HCT116 (cell line): ENCODE measurements at regions not wholly inside any gene's neighbourhood (a gene's known extent, or its start where the extent isn't known, plus 50 kb on each side); places are given as distances from the start of the nearest gene placed in this dataset.

Experiments used
- ATAC-seq: fragments of 200-7000 bp; cut with Tn5 transposase; 2 replicates; pipeline ENCODE4 v1.9.1; 2020; ENCODE audit warnings: mild to moderate bottlenecking, moderate library complexity
- BruUV-seq: library from RNA; stranded (reverse); fragments of 400-500 nt; replicated peaks from 2 replicates; lab custom pipeline; 2021; lab: Mats Ljungman, UMichigan
- CTCF ChIA-PET: fragments of 300-600 bp; sonication (Branson Sonifier 250); formaldehyde crosslinking; loops from one replicate; lab custom pipeline; 2021; ENCODE audit warnings: antibody characterized with exemption; lab: Charles Lee
- POLR2A ChIA-PET: fragments of 300-600, 350-600 bp; sonication (Branson Sonifier 250); formaldehyde crosslinking; loops from one replicate; lab custom pipeline; 2021; ENCODE audit warnings: antibody characterized with exemption; lab: Charles Lee
- RAD21 ChIA-PET, 2 experiments: fragments of 300-600 bp; sonication (Branson Sonifier 250); formaldehyde crosslinking; loops; one replicate each; lab custom pipeline; 2023; ENCODE audit warnings: low total read pairs in 2 of 2; ENCODE audit not compliant: uncharacterized antibody in 2 of 2, unreplicated experiment in 2 of 2, low non-redundant PET in 1 of 2; lab: Charles Lee
- DNase-seq: peaks from one replicate; pipeline ENCODE4 v3.0.0-alpha.2; 2010; ENCODE audit warnings: low read depth, low spot score
- H2AFZ ChIP-seq: fragments of 200-600 bp; shearing (Covaris generic), sonication (generic); 2 replicates; pipeline ENCODE4 v1.6.1; 2017; ENCODE audit warnings: low read depth, mixed run types, mixed read lengths, antibody characterized with exemption, low read length; ENCODE audit not compliant: poor library complexity, severe bottlenecking
- H3K27ac ChIP-seq: 2 replicates; pipeline ENCODE4 v1.5.1; 2012; ENCODE audit warnings: low read depth, low read length
- H3K27me3 ChIP-seq: fragments of 200-600 bp; sonication (generic); 2 replicates; pipeline ENCODE4 v1.6.1; 2016; ENCODE audit warnings: mixed run types, low read length, mixed read lengths; ENCODE audit not compliant: insufficient read depth
- H3K36me3 ChIP-seq, 2 experiments: fragments of 200-500 bp in 1 of 2; fragments of 200-600 bp in 1 of 2; sonication (Bioruptor generic) in 1 of 2; sonication (generic) in 1 of 2; 2 replicates each; pipeline versions ENCODE4 v1.5.1 to v1.6.1; 2014 to 2016; ENCODE audit warnings: low read length in 2 of 2, inconsistent platforms in 1 of 2, mixed read lengths in 1 of 2, mixed run types in 1 of 2; ENCODE audit not compliant: insufficient read depth in 2 of 2, control insufficient read depth in 1 of 2
- H3K4me1 ChIP-seq, 2 experiments: fragments of 200-600 bp in 1 of 2; sonication (generic) in 1 of 2; 2 replicates each; pipeline versions ENCODE4 v1.5.1 to v1.6.1; 2012 to 2017; ENCODE audit warnings: low read length in 2 of 2, inconsistent platforms in 1 of 2, mild to moderate bottlenecking in 1 of 2, mixed read lengths in 1 of 2, mixed run types in 1 of 2, moderate library complexity in 1 of 2; ENCODE audit not compliant: insufficient read depth in 2 of 2, control insufficient read depth in 1 of 2
- H3K4me2 ChIP-seq: fragments of 200-600 bp; sonication (generic); 2 replicates; pipeline ENCODE4 v1.6.1; 2017; ENCODE audit warnings: mixed run types, low read length, mixed read lengths
- H3K4me3 ChIP-seq, 2 experiments: fragments of 200-600 bp in 1 of 2; sonication (generic) in 1 of 2; replicated peaks in 1 of 2; 2 replicates each; pipeline ENCODE4 v1.5.1; 2011 to 2016; ENCODE audit warnings: low read length in 2 of 2, control low read depth in 1 of 2, low read depth in 1 of 2, mild to moderate bottlenecking in 1 of 2, mixed read lengths in 1 of 2, mixed run types in 1 of 2
- H3K79me2 ChIP-seq: fragments of 200-600 bp; sonication (generic); 2 replicates; pipeline ENCODE4 v1.6.1; 2017; ENCODE audit warnings: mild to moderate bottlenecking, mixed run types, low read length, moderate library complexity, mixed read lengths; ENCODE audit not compliant: insufficient read depth
- H3K9ac ChIP-seq: fragments of 200-600 bp; sonication (generic); 2 replicates; pipeline ENCODE4 v1.6.1; 2016; ENCODE audit warnings: low read length, mixed read lengths
- H3K9me2 ChIP-seq: fragments of 200-600 bp; sonication (generic), shearing (Covaris generic); 2 replicates; pipeline ENCODE4 v1.6.1; 2017; ENCODE audit warnings: mixed run types, mild to moderate bottlenecking, moderate library complexity; ENCODE audit not compliant: insufficient read depth
- H3K9me3 ChIP-seq, 2 experiments: fragments of 200-500 bp in 1 of 2; fragments of 200-600 bp in 1 of 2; sonication (Bioruptor generic) in 1 of 2; sonication (generic) in 1 of 2; 2 replicates each; pipeline ENCODE4 v1.6.1; 2014 to 2017; ENCODE audit warnings: low read length in 2 of 2, mixed read lengths in 2 of 2, inconsistent platforms in 1 of 2, low read depth in 1 of 2, mild to moderate bottlenecking in 1 of 2, mixed run types in 1 of 2, moderate library complexity in 1 of 2; ENCODE audit not compliant: control insufficient read depth in 1 of 2, insufficient read depth in 1 of 2
- H4K20me1 ChIP-seq: fragments of 200-600 bp; sonication (generic), shearing (Covaris generic); 2 replicates; pipeline ENCODE4 v1.6.1; 2017; ENCODE audit warnings: mixed run types, mild to moderate bottlenecking, moderate library complexity; ENCODE audit not compliant: insufficient read depth
- CBX3 ChIP-seq: IDR thresholded peaks from 2 replicates; pipeline ENCODE4 v1.6.1; 2012; ENCODE audit warnings: low read depth
- CEBPB ChIP-seq: IDR thresholded peaks from 2 replicates; pipeline ENCODE4 v1.6.1; 2012; ENCODE audit warnings: low read depth
- EZH2 ChIP-seq: fragments of 200-600 bp; sonication (generic); IDR thresholded peaks from 2 replicates; pipeline ENCODE4 v1.6.1; 2017; ENCODE audit warnings: antibody characterized with exemption, mixed run types
- EZH2phosphoT487 ChIP-seq: fragments of 200-600 bp; IDR thresholded peaks from 2 replicates; pipeline ENCODE4 v1.6.1; 2018; ENCODE audit warnings: antibody characterized with exemption, borderline replicate concordance
- FOSL1 ChIP-seq: IDR thresholded peaks from 2 replicates; pipeline ENCODE4 v1.6.1; 2012; ENCODE audit warnings: low read depth
- JUND ChIP-seq: IDR thresholded peaks from 2 replicates; pipeline ENCODE4 v1.6.1; 2012
- MAX ChIP-seq: IDR thresholded peaks from 2 replicates; pipeline ENCODE4 v1.6.1; 2012
- POLR2A ChIP-seq: IDR thresholded peaks from 2 replicates; pipeline ENCODE4 v1.7.0; 2011; ENCODE audit warnings: borderline replicate concordance; ENCODE audit not compliant: insufficient read depth, insufficient read length; ENCODE audit errors: extremely low read depth
- RAD21 ChIP-seq: IDR thresholded peaks from 2 replicates; pipeline ENCODE4 v1.6.1; 2012; ENCODE audit warnings: low read depth, mild to moderate bottlenecking
- SIN3A ChIP-seq: IDR thresholded peaks from 2 replicates; pipeline ENCODE4 v1.6.1; 2012; ENCODE audit warnings: low read depth
- SRF ChIP-seq: IDR thresholded peaks from 2 replicates; pipeline ENCODE4 v1.6.1; 2012; ENCODE audit warnings: low read depth
- YY1 ChIP-seq: IDR thresholded peaks from 2 replicates; pipeline ENCODE4 v1.6.1; 2011; ENCODE audit warnings: low read length, low read depth, moderate library complexity, mild to moderate bottlenecking; ENCODE audit not compliant: insufficient replicate concordance; ENCODE audit errors: extremely low read depth
- ZBTB33 ChIP-seq: IDR thresholded peaks from 2 replicates; pipeline ENCODE4 v1.6.1; 2011; ENCODE audit warnings: mild to moderate bottlenecking, low read length, moderate library complexity; ENCODE audit not compliant: insufficient replicate concordance; ENCODE audit errors: extremely low read depth
- ZFX ChIP-seq: fragments of 450-650 bp; IDR thresholded peaks from 2 replicates; pipeline ENCODE4 v1.6.1; 2017
- ZNF274 ChIP-seq: fragments of 200-500 bp; sonication (Bioruptor generic); IDR thresholded peaks from 2 replicates; pipeline ENCODE4 v1.6.1; 2014; ENCODE audit warnings: mild to moderate bottlenecking, low read depth, low read length, inconsistent platforms
- intact Hi-C: fragments of 100-400 bp; cut with micrococcal nuclease; formaldehyde crosslinking; loops from 2 replicates; pipeline ENCODE4 v1.10.0; 2022
- TF ChIP-seq, protein P1 (sequence below): IDR thresholded peaks from 2 replicates; pipeline ENCODE4 v1.6.1; 2012; ENCODE audit warnings: low read depth

- no peak overlapping the region for H2AFZ ChIP-seq
- DNase-seq = no peak
- RAD21 ChIA-PET = no interaction called here
- no peaks in the 10 kb centered on the region for H3K36me3 ChIP-seq
- H3K27me3 ChIP-seq = no peaks in the 10 kb centered on the region
- intact Hi-C loops = no loop called here
- H3K9me3 ChIP-seq = no peaks in the 10 kb centered on the region
- H3K4me1 ChIP-seq = no peaks in the 10 kb centered on the region
- TF ChIP-seq ZNF274 (no peak), JUND (no peak), EZH2 (no peak), CEBPB (no peak), ZFX (no peak), FOSL1 (no peak), SIN3A (no peak), MAX (no peak), RAD21 (no peak), YY1 (no peak), CBX3 (no peak)
- TF ChIP-seq, all 23 proteins: peak for 0
- Histone ChIP-seq H3K79me2 (no peaks in the 10 kb centered on the region), H3K9me2 (no peaks in the 10 kb centered on the region), H3K27ac (no peak overlapping the region), H4K20me1 (no peaks in the 10 kb centered on the region), H3K4me2 (no peak overlapping the region), H3K4me3 (no peak overlapping the region), H3K9ac (no peak overlapping the region)
- no TSS peak for BruUV-seq
- ChIA-PET POLR2A (no interaction called here), CTCF (no interaction called here)
- ATAC-seq = no peak
Observed at GRCh38 chr1:80282536-80282935, 1276.0 kb upstream of the ADGRL4 start.

GRCh38 chr1:80278936-80279335, 1272.4 kb upstream of the ADGRL4 start:
- RAD21 ChIA-PET = no interaction called here
- POLR2A ChIA-PET = no interaction called here
- no peaks in the 10 kb centered on the region for H3K9me2 ChIP-seq
- TF ChIP-seq SRF = no peak
- TF ChIP-seq, protein P1, sequence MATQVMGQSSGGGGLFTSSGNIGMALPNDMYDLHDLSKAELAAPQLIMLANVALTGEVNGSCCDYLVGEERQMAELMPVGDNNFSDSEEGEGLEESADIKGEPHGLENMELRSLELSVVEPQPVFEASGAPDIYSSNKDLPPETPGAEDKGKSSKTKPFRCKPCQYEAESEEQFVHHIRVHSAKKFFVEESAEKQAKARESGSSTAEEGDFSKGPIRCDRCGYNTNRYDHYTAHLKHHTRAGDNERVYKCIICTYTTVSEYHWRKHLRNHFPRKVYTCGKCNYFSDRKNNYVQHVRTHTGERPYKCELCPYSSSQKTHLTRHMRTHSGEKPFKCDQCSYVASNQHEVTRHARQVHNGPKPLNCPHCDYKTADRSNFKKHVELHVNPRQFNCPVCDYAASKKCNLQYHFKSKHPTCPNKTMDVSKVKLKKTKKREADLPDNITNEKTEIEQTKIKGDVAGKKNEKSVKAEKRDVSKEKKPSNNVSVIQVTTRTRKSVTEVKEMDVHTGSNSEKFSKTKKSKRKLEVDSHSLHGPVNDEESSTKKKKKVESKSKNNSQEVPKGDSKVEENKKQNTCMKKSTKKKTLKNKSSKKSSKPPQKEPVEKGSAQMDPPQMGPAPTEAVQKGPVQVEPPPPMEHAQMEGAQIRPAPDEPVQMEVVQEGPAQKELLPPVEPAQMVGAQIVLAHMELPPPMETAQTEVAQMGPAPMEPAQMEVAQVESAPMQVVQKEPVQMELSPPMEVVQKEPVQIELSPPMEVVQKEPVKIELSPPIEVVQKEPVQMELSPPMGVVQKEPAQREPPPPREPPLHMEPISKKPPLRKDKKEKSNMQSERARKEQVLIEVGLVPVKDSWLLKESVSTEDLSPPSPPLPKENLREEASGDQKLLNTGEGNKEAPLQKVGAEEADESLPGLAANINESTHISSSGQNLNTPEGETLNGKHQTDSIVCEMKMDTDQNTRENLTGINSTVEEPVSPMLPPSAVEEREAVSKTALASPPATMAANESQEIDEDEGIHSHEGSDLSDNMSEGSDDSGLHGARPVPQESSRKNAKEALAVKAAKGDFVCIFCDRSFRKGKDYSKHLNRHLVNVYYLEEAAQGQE = no peak
- TF ChIP-seq FOSL1 = no peak
- no peak for TF ChIP-seq CEBPB
- TF ChIP-seq JUND = no peak
- no peak for TF ChIP-seq POLR2A
- TF ChIP-seq ZBTB33 = no peak
- no peak for TF ChIP-seq EZH2phosphoT487

More at GRCh38 chr1:80278936-80279335, 1272.4 kb upstream of the ADGRL4 start:
- no peaks in the 10 kb centered on the region for H3K79me2 ChIP-seq
- no peak for ATAC-seq
- H3K4me3 ChIP-seq = no peak overlapping the region
- H3K4me1 ChIP-seq = no peaks in the 10 kb centered on the region
- intact Hi-C loops = no loop called here
- no peaks in the 10 kb centered on the region for H4K20me1 ChIP-seq
- H3K4me2 ChIP-seq = no peak overlapping the region
- no TSS peak for BruUV-seq
- no peaks in the 10 kb centered on the region for H3K27me3 ChIP-seq
- H3K9ac ChIP-seq = no peak overlapping the region
- no peak for DNase-seq
- H3K9me3 ChIP-seq = no peaks in the 10 kb centered on the region
- H3K36me3 ChIP-seq = no peaks in the 10 kb centered on the region
- CTCF ChIA-PET = no interaction called here
- H2AFZ ChIP-seq = no peak overlapping the region
- H3K27ac ChIP-seq = no peak overlapping the region
